Central memory CD8-positive, alpha-beta T cell (primary cell): ENCODE measurements at regions not wholly inside any gene's neighbourhood (a gene's known extent, or its start where the extent isn't known, plus 50 kb on each side); places are given as distances from the start of the nearest gene placed in this dataset.
"Not testable (repeated sequence)": the region's sequence is repeated elsewhere in the genome, so short reads cannot be mapped to it uniquely, and the experiment has no call there.

Experiments
- ATAC-seq: fragments of 150-1000 bp; cut with Tn5 transposase; replicated peaks from 2 replicates; pipeline ENCODE4 v1.10.0; 2022; ENCODE audit warnings: mild to moderate bottlenecking, moderate FRiP score, moderate number of reproducible peaks; ENCODE audit not compliant: poor library complexity, severe bottlenecking; ENCODE audit errors: extremely low read depth
- DNase-seq, 2 donors: peaks; one replicate each; pipeline ENCODE4 v3.0.0; 2021; ENCODE audit warnings: low spot score in 2 of 2
- H3K27ac Mint-ChIP-seq: one replicate; pipeline ENCODE4 v1.8.0; 2022; ENCODE audit warnings: low read depth, mild to moderate bottlenecking, moderate library complexity, mixed read lengths
- H3K27me3 Mint-ChIP-seq: one replicate; pipeline ENCODE4 v1.8.0; 2022; ENCODE audit warnings: mixed read lengths
- H3K36me3 Mint-ChIP-seq: one replicate; pipeline ENCODE4 v1.8.0; 2022; ENCODE audit warnings: mild to moderate bottlenecking, moderate library complexity, mixed read lengths; ENCODE audit not compliant: insufficient read depth
- H3K4me1 Mint-ChIP-seq: one replicate; pipeline ENCODE4 v1.8.0; 2022; ENCODE audit warnings: mixed read lengths
- H3K4me3 Mint-ChIP-seq: one replicate; pipeline ENCODE4 v1.8.0; 2022; ENCODE audit warnings: mild to moderate bottlenecking, moderate library complexity, mixed read lengths
- H3K9me3 Mint-ChIP-seq: one replicate; pipeline ENCODE4 v1.8.0; 2022; ENCODE audit warnings: mixed read lengths

DNA sequence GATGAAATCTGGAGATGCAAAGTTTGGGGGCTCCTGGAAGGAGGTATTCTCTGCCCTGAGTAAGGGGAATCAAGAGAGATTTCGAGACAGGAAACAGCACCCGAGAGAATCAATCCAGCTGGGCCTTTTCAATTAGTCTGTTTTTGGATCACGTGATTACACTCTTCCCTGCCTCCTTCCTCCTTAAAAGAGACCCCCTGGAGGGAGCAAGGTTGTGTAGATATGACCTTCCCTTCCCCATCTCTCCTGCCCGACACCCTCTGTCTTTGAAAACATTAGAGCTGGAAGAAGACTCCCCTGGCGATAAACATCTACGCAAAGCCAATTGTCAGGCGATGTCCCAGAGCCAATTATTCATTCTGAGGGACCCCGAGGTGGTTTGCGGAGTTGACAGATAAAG, 407.9 kb downstream of the MIAT start:
- DNase-seq (no peak), ATAC-seq (no peak)
- Mint-ChIP-seq H3K4me3 (no peak overlapping the region), H3K9me3 (no peaks in the 10 kb centered on the region), H3K27ac (no peak overlapping the region), H3K4me1 (no peaks in the 10 kb centered on the region), H3K36me3 (peaks cover 2% of the 10 kb centered on the region), H3K27me3 (peaks cover 48% of the 10 kb centered on the region)

DNA sequence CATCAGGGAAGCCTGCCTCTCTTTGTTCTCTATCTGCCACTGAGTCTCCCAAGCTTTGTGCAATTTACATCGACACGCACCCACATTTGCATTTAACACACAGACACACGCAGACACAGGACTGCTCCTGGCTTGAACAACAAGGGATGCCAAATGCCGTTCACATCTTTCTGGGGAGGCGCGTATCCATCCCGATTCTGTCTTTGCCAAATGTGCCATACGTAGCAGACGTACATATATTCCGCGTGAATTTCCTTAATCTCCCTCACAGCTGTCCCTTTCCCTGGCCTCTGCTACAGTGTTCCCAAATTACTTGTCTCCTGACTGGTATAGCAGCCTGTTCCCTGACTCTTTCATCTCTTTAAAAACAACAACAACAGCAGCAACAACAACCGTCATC, 409.5 kb downstream of the MIAT start:
- no peak for DNase-seq
- ATAC-seq: no peak
- Mint-ChIP-seq H3K9me3 (no peaks in the 10 kb centered on the region), H3K4me1 (no peaks in the 10 kb centered on the region), H3K36me3 (peaks cover 2% of the 10 kb centered on the region), H3K4me3 (no peak overlapping the region), H3K27ac (no peak overlapping the region), H3K27me3 (peaks cover 60% of the 10 kb centered on the region)

DNA sequence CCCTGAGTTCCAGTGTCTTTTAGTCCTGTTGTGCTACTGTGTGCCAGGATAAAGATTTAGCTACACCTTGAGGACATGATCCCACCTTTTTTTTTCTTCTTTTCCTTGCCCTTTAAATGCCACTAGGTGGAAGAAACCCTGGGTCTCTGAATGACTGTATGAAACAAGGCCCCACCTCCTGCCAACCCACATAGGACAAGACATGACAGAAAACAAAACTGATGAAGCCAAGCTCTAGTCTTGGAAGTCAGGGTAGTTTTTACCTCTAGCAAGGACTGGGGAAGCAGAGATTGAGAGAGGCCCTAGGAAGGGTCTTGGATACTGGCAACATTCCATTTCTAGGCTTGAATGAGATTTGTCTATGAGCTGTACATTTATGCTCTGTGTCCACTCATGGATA, 410.7 kb downstream of the MIAT start:
- H3K4me1 Mint-ChIP-seq: no peaks in the 10 kb centered on the region
- H3K4me3 Mint-ChIP-seq: no peak overlapping the region
- ATAC-seq (no peak), DNase-seq (no peak)
- peaks cover 2% of the 10 kb centered on the region for H3K36me3 Mint-ChIP-seq
- no peaks in the 10 kb centered on the region for H3K9me3 Mint-ChIP-seq
- no peak overlapping the region for H3K27ac Mint-ChIP-seq
- H3K27me3 Mint-ChIP-seq: peaks cover 47% of the 10 kb centered on the region

DNA sequence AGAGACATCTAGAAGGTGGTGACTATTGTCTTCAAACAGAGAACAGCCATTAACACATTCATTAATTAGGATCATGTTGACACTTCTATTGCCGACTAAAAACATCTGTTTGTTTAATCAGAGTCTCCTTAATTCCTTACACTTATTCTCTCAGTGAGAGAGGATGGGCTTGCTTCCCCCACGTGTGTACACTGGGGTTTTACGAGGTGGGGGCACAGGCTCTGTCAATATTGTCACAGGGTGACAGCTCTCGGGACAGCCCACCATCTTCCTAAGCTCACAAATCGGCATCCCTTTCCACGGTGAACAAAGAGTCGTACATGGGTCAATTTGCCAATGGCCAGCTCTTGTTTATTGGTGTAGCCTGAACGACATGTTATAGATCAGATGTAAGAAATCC, 413.2 kb downstream of the MIAT start:
- Mint-ChIP-seq H3K27ac (no peak overlapping the region), H3K27me3 (peaks cover 44% of the 10 kb centered on the region)
- no peak for ATAC-seq

DNA sequence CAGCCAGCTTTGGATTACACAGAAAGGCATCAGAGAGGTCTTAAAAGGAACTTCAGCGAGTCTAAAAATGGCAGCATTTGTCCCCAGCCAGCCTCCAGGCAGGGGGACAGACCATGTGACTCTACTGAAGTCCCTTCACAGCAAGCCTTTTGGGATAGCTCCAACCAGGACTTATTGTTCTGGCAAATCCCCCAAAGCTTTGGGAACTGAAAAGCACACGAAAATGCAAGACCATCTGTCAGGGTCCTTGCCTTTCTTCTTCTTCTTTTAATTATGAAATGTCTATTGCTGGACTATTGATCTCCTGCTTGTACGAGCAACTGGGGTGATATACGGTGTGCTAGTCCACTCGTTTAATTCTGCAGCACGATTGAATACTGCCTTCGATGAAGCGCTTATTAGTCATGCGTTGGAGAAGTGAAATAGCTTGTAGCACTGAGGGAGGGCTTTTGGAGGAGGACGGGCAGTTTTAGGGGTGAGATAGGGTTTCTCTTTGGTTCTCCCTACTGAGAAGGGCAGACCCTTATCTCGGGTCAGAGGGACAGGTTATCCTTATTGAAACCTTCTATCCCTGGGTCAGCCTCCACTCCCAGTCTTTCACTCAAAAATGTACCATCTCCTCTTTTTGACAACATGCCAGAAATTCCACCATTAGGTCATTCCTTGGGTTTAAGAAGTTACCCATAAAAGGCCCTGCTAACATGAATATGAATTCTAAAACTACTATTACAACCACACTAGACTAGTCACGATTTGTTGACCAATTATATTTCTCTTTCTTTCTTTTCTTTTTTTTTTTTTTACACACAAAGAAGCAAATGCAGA, 416.4 kb downstream of the MIAT start:
- H3K36me3 Mint-ChIP-seq: no peaks in the 10 kb centered on the region
- no peaks in the 10 kb centered on the region for H3K4me1 Mint-ChIP-seq
- H3K27me3 Mint-ChIP-seq: peaks cover 31% of the 10 kb centered on the region
- DNase-seq (no peak), ATAC-seq (no peak)
- no peak overlapping the region for H3K27ac Mint-ChIP-seq
- H3K4me3 Mint-ChIP-seq: no peak overlapping the region
- H3K9me3 Mint-ChIP-seq: no peaks in the 10 kb centered on the region

More for the DNA sequence above, 413.2 kb downstream of the MIAT start:
- DNase-seq: no peak
- no peaks in the 10 kb centered on the region for H3K9me3 Mint-ChIP-seq
- no peak overlapping the region for H3K4me3 Mint-ChIP-seq
- H3K36me3 Mint-ChIP-seq: peaks cover 2% of the 10 kb centered on the region
- H3K4me1 Mint-ChIP-seq: no peaks in the 10 kb centered on the region

DNA sequence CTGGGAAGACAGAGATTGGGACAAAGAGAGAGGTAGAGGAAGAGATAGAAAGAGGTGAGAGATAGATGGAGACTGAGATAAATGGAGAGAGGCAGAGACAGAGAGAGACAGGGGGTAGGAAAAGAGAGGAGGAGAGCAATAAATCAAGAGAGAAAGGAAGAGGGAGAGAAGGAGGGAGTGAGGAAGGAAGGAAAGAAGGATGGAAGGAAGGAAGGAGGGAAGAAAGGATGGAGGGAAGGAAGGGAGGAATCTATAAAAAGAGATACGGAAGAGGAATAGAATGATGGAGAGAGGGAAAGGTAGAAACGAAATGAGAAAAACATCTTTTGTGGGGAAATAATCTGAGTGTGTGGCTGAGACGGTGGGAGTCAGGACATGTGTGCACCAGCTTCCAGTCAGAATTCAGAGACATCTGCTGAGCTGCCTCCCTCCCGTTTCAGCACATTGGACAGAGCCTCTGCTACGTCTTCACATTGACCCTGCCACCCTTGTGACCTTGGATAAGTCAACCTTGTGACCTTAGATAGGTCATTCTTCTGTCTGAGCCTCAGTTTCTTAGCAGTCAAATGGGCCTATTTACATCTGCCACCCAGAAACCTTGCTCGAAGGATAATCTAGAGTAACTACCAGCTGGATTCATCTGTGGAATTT, 417.8 kb downstream of the MIAT start:
- no peak for DNase-seq
- H3K27me3 Mint-ChIP-seq: peaks cover 23% of the 10 kb centered on the region
- no peak overlapping the region for H3K4me3 Mint-ChIP-seq
- H3K9me3 Mint-ChIP-seq: no peaks in the 10 kb centered on the region
- no peaks in the 10 kb centered on the region for H3K36me3 Mint-ChIP-seq
- H3K27ac Mint-ChIP-seq: no peak overlapping the region
- no peak for ATAC-seq
- no peaks in the 10 kb centered on the region for H3K4me1 Mint-ChIP-seq

DNA sequence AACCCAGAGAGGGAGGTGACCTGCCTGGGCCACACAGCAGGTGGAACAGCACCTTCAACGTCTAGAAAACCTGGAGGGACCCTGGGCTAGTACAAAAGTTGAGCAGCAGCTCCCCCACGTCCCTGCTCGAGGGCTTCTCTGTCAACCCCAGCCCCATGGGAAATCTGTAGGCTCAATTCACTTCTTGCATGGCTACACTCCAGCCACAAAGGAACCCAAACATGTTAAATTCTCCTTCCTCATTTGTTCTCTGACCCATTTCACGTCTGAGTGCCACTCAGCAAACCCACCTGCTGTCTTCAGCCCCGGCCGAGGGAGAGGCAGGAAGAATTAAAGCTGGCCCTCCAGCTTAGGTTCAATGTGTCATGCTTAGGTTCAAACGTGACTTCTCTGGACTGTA, 418.5 kb downstream of the MIAT start:
- H3K4me3 Mint-ChIP-seq: no peak overlapping the region
- H3K4me1 Mint-ChIP-seq: no peaks in the 10 kb centered on the region
- H3K27ac Mint-ChIP-seq: no peak overlapping the region
- H3K9me3 Mint-ChIP-seq: no peaks in the 10 kb centered on the region
- H3K36me3 Mint-ChIP-seq: no peaks in the 10 kb centered on the region
- no peak for DNase-seq
- H3K27me3 Mint-ChIP-seq: peaks cover 19% of the 10 kb centered on the region
- ATAC-seq: no peak

DNA sequence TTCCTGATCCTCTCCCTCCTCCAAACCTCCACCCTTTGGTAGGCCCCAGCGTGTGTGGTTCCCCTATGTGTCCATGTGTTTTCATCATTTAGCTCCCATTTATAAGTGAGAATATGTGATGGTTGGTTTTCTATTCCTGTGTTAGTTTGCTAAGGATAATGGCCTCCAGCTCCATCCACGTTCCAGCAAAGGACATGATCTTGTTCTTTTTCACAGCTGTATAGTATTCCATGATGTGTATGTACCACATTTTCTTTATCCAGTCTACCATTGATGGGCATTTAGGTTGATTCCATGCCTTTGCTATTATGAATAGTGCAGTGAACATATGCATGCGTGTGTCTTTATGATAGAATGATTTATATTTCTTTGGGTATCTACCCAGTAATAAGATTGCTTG, 420.7 kb downstream of the MIAT start:
- H3K36me3 Mint-ChIP-seq, DNase-seq, H3K27ac Mint-ChIP-seq, H3K9me3 Mint-ChIP-seq, ATAC-seq, H3K4me3 Mint-ChIP-seq, H3K4me1 Mint-ChIP-seq: not testable (repeated sequence)
- peaks cover 31% of the 10 kb centered on the region for H3K27me3 Mint-ChIP-seq

DNA sequence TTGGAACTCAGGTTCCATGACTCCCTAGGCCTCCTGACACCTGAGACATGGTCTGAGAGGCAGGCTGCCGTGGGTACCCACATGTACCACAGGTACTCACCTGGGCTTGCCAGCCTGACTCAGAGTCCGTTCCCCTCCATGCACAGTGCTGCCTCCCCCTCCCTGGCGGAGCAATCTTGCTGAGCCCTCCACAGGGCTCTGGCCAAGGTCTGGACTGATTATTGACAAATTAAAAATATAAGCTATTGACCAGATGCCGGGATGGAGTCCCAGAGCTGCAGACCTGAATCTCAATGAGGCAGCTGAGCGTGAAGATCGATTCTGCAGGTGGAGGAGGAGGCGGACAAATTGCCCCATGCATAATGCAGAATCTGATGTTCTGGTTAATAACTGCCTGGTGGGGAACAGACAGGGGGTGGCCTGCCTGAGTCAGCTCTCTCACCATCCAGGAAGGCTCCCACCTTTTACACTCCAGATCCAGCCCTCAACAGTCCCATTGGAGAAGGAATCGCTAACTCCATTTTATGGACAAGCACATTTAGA, 422.7 kb downstream of the MIAT start:
- H3K9me3 Mint-ChIP-seq: no peaks in the 10 kb centered on the region
- H3K27me3 Mint-ChIP-seq: peaks cover 43% of the 10 kb centered on the region
- no peak overlapping the region for H3K4me3 Mint-ChIP-seq
- H3K4me1 Mint-ChIP-seq: no peaks in the 10 kb centered on the region
- DNase-seq (no peak), ATAC-seq (no peak)
- H3K27ac Mint-ChIP-seq: no peak overlapping the region
- H3K36me3 Mint-ChIP-seq: no peaks in the 10 kb centered on the region

DNA sequence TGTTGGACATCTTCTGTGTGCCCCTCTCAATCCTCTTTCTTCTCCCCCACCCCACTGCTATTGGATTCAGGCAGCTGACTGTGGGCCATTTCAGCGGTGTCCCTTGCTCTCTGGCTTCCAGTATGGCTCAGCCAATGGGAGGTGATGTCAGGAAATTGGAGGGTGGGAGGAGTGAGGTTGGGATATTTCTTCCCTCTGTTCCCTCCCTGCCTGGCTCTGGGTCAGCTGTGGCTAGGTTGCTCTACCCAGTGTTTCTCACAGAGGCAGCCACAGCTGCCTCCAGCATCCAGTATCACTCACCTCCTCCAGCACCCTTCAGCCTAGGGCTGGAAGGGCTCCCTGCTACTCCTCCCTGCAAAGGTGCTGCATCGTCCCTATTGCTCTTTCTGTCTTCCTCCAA, 423.5 kb downstream of the MIAT start:
- no peak overlapping the region for H3K4me3 Mint-ChIP-seq
- DNase-seq (no peak), ATAC-seq (no peak)
- no peak overlapping the region for H3K27ac Mint-ChIP-seq
- H3K9me3 Mint-ChIP-seq: no peaks in the 10 kb centered on the region
- H3K27me3 Mint-ChIP-seq: peaks cover 51% of the 10 kb centered on the region
- H3K36me3 Mint-ChIP-seq: no peaks in the 10 kb centered on the region
- no peaks in the 10 kb centered on the region for H3K4me1 Mint-ChIP-seq

DNA sequence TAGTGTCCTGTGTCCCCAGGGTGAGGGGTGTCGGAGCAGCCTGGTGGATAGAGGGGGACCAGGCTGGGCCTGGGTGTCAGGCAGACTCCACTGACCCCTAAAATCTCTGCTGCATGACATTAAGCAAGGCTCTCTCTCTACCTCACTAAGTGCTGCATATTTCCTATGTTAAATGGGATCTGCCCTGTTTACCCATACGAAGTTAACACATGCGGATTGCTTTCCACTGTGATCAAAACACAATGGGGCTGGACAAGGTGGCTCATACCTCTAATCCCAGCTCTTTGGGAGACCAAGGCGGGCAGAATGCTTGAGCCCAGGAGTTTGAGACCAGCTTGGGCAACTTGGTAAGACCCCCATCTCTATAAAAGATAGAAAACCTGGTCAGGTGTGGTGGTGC, 426.2 kb downstream of the MIAT start:
- DNase-seq (no peak), ATAC-seq (no peak)
- Mint-ChIP-seq H3K27me3 (peaks cover 65% of the 10 kb centered on the region), H3K27ac (no peak overlapping the region), H3K4me3 (no peak overlapping the region), H3K9me3 (no peaks in the 10 kb centered on the region), H3K36me3 (no peaks in the 10 kb centered on the region), H3K4me1 (no peaks in the 10 kb centered on the region)

DNA sequence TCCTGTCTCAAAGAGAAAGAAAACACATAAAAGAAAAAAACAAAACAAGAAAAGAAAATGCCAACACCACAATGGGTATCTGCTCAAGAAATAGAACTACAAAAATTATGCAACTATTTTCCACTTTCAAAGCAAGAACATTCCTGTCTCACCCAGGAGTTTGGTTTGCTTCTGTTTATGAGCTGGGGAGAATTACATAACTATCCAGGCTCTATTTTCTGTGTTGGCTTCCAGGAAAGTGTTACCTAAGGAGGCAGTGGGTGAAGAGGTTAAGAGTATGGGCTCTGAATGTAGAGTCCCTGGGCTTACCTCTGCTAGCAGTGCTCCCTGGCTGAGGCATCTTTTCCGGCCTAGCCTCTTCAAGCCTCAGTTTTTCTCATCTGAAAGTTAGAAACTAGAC, 426.7 kb downstream of the MIAT start:
- H3K27ac Mint-ChIP-seq: no peak overlapping the region
- H3K27me3 Mint-ChIP-seq: peaks cover 65% of the 10 kb centered on the region
- H3K4me1 Mint-ChIP-seq: no peaks in the 10 kb centered on the region
- no peaks in the 10 kb centered on the region for H3K36me3 Mint-ChIP-seq
- DNase-seq (no peak), ATAC-seq (no peak)
- H3K4me3 Mint-ChIP-seq: no peak overlapping the region
- no peaks in the 10 kb centered on the region for H3K9me3 Mint-ChIP-seq
